CD4-positive, alpha-beta T cell treated with Interleukin-15 for 1 hour (primary cell): ENCODE measurements at regions not wholly inside any gene's neighbourhood (a gene's known extent, or its start where the extent isn't known, plus 50 kb on each side); places are given as distances from the start of the nearest gene placed in this dataset.
"Not testable (repeated sequence)": the region's sequence is repeated elsewhere in the genome, so short reads cannot be mapped to it uniquely, and the experiment has no call there.

Source experiments
- DNase-seq: peaks from one replicate; pipeline ENCODE4 v3.0.0-alpha.2; 2020

DNA sequence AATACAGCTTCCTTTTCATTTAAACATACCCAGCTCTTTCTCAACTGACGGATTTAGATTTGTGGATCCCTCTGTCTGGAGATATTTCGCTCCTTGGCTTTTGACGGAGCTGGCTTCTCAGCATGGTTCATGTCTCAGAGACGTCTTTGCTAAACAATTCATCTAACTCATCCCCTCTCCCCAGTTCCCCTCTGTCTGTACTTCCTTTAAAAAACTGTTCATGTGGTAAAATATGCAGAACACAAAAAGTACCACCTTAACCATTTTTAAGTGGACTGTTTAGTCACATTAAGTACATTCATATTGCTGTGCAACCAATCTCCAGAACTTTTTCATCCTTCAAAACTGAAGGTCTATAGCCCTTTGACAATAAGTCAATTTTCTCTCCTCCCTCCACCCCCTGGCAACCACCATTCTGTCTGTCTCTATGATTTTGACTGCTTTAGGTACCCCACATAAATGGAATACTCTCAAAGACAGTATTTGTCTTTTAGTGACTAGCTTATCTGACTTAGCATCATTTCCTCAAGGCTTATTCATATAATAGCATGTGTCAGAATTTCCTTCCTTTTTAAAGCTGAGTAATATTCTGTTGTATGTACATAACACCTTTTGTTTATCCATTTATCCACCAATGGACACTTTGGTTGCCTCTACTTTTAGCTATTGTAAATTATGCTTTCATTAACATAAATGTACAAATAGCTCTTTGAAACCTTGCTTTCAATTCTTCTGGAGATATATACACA lies 399.8 kb upstream of the SOX5 start:
- no peak for DNase-seq

DNA sequence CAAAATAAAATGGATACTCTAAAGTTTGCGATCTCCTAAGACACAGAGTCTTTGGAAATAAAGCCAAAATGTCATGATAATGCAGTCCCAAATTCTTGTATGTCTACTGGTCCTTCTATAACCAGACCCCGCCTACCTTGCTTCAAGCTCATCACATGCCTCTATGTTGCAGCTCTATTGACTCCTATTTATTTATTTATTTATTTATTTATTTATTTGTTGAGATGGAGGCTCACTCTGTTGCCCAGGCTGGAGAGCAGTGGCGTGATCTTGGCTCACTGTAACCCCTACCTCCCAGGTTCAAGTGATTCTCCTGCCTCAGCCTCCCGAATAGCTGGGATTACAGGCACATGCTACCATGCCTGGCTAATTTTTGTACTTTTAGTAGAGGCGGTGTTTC lies 398.7 kb upstream of the SOX5 start:
- not testable (repeated sequence) for DNase-seq

DNA sequence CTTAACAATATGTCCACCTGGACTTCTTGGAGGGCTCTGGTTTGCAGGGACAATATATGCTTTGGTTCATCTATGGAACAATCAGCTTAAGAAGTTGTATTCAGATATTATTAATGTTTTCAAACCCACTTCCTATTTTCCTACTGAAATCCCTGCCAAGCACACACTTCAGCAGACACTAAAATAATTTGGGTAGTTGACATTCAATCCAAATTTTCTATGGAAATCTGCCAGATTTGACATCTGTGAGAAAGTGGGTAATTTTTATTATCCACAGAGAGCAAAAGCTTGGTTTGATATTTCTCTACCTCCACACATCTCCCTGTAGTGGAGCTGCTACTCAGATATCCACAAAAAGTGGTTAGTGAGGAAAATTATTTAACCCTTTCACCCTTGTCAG lies 378.8 kb upstream of the SOX5 start:
- no peak for DNase-seq

GRCh38 chr12:24325331-24325730 lies 375.9 kb upstream of the SOX5 start:
- no peak for DNase-seq

DNA sequence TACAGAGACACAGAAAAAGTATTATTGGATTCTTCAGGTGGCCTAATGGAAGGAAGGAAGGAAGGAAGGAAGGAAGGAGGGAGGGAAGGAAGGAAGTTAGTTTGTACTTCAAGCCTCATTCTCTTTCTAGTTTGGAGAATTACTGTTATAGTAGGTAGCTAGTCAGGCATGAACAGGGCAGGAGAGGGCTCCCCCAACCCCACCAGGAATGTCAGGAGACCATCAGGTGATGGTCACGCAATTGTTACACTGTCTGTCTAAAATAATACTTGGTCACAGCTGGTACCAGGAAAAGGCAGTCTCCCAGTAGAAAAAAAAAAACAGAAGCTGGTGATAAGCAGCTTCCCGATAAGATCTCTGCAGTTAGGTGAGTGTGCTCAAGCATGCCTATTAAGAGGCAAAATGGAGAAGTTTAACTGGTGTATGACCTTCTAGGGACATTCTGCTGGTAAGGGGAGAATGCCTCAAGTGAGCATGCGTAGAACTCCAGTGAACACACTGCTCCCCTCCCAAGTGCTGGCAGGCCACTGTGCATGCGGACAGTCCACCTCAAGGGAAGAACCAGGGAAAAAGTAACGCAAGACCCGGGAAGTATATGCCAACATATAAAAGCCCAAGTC lies 358.4 kb upstream of the SOX5 start:
- no peak for DNase-seq

- no peak for DNase-seq
Measured at GRCh38 chr12:24307153-24307552, 357.7 kb upstream of the SOX5 start.

DNA sequence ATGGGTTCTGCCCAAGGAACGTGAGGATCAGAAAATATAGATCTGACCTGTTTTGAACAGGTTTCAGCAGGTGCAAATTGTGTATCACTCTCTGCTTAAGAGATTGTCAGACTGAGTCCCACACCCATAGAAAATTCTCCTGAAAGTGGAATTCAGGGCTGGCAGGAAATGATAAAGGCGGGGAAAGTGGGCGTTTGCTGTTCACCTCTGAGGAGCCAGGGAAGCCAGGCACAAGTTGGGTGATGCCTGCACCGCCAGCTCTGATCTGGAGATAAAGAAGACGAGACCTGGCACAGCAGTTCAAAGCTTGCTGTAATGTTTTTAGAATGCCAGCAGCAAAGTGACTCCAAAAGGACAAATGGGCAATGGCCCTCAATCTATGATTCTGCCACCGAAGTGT lies 356.5 kb upstream of the SOX5 start:
- no peak for DNase-seq

GRCh38 chr12:24304285-24304684 lies 354.8 kb upstream of the SOX5 start:
- DNase-seq: no peak

DNA sequence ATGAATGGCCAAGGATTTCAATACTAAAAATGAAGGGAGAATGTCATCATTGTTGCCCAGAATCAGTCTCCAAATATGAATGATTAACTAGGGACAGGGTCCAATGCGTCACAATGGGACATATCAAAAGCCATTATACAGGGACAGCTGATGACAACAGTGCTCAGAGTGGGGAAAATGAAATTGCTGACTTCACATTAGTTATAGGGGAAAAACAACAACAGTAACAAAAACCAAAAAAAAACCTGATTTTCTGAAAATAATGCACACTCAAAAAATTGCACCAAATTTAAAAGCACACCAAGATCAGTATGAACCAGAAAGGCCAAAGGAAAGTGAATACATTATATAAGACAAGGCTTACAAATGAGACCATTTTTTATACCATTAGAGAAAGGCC lies 353.2 kb upstream of the SOX5 start:
- no peak for DNase-seq

DNA sequence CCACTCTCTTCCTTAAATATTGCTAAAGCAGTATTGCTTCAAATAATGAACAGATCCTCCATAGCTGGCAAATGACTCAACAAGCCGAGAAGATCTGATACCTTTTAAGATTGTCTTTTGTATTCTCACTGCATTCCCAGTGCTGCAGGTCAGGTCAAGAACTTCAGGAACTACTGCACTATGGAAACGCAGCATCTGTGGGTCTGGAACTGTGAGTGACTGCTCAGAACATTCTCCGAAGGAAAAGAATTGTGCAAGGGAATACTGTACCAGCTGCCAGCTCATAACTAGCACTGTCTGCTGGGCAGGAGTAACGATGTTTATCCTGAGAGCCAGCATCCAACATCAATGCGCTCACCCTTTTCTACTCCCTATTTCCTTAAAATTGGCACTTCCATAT lies 348.0 kb upstream of the SOX5 start:
- DNase-seq: no peak

DNA sequence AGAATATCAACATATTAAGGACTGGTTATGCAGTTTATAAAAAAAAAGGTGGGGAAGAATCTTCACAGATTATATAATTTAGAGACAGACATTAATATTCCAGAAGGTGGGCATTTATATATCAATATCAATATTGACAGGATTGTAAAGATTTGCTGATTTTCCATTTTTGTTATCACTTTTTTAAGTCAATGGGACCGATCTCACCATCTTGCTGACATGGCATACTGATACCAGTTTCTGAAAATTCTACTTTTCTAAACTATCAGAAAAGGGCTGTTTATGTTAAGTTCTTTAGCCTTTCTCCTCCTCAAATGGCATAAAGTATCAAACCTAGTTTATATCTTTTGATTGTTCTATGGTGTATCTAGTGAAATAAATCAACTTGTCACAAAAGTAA lies 344.1 kb upstream of the SOX5 start:
- no peak for DNase-seq

DNA sequence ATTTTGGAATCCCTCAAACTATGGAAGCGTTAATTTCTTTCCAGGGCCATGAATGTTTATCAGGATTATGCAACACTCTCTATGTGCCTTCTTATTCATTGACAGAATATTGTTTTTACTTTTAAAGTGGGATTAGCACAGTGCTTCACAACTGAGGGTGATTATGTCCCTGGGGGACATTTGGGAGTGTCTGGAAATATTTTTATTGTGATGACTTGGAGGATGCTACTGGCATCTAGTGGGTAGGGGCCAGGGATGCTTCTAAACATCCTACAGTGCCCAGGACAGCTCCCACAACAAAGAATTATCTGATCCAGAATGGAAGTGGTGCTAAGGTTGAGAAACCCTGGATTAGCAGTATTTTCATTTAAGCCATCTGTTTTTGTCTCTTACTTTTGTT lies 338.5 kb upstream of the SOX5 start:
- no peak for DNase-seq

GRCh38 chr12:24285448-24285847 lies 336.0 kb upstream of the SOX5 start:
- no peak for DNase-seq

DNA sequence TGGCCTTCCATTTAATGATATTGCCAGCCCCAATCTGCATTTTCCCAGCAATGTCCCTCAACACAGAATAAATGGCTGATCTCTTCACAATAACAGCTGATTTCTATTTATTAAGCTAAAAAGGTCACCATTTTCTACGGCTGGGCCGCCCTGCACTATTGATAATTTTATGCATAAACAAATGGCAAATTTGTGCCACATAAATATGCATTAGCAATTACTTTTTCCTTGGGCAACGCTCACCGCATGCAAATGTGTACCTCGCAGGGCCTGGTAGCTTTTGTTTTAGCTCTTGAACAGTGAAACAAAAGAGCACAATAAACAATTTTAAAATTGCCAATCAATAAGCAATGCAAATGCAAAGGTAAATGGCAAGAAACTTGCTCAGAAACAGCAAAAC lies 331.9 kb upstream of the SOX5 start:
- no peak for DNase-seq

- DNase-seq: no peak
Measured at GRCh38 chr12:24280056-24280842, 330.8 kb upstream of the SOX5 start.

DNA sequence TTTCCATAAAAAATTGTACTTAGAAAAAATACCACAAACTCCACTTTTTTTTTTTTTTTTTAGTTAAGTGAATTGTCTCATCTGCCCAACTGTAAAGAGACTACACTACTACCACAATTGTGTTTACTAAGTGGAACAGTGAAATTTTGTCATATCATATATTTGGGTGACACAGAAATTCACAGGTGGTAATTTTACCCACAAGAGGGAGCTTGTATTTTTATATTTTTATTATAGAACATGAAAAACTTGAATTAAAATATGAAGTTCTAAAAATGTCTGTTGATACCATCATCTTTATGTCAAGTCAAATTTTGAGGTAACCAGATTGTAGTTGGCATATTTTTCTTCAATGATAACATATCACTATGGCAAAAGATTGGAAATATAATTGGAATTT lies 329.4 kb upstream of the SOX5 start:
- DNase-seq: no peak

DNA sequence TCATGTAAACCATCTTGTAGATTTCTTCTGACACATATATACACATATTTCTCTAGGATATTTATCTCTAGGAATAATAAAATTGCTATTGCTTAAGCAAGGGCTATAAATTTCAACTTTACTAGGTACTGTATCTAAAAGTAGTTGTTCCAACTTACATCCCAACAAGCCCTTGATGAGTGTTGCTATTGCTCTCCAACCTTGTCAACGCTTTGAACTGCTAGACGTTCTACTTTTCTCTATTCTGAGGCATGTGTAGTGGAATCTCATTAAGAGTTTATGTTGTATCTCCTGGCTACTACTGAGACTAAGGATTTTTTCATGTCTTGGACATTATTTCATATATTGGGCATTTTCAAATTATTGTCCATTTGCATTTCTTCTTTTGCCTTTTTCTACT lies 321.5 kb upstream of the SOX5 start:
- no peak for DNase-seq

GRCh38 chr12:24270464-24270863 lies 321.0 kb upstream of the SOX5 start:
- no peak for DNase-seq

DNA sequence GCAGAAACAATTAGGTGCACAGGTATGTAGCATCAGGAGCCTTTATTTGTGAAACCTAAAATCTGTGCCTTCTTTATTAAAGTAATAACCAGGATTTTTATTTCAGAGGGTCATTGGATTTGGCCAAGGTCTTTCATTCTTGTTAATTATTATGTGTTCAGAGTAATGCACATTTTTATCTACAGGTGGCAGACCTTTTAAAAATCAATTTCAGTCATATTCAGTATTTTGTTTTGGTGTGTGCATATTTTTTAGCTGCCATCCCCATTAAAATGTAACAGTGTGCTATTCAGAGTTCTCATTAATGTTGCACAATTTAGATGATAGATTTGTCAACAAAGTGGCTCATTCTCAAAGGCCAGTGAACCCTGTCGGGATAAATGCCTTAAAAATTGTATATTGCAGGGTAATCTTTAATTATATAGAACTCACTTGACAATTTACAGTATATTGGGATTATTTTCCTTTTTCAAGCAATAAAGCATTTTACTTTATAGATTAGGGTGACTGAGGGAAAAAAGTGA lies 319.3 kb upstream of the SOX5 start:
- DNase-seq: no peak

- no peak for DNase-seq
Measured at GRCh38 chr12:24266982-24267381, 317.5 kb upstream of the SOX5 start.

- DNase-seq: no peak
Measured at GRCh38 chr12:24256684-24257083, 307.2 kb upstream of the SOX5 start.

GRCh38 chr12:24255920-24256665 lies 306.6 kb upstream of the SOX5 start:
- no peak for DNase-seq

- DNase-seq: no peak
Measured at GRCh38 chr12:24252602-24253001, 303.1 kb upstream of the SOX5 start.
